HCT116 (cell line): ENCODE measurements at regions not wholly inside any gene's neighbourhood (a gene's known extent, or its start where the extent isn't known, plus 50 kb on each side); places are given as distances from the start of the nearest gene placed in this dataset.

Experiments
- ATAC-seq: fragments of 200-7000 bp; cut with Tn5 transposase; 2 replicates; pipeline ENCODE4 v1.9.1; 2020; ENCODE audit warnings: mild to moderate bottlenecking, moderate library complexity
- BruUV-seq: library from RNA; stranded (reverse); fragments of 400-500 nt; replicated peaks from 2 replicates; lab custom pipeline; 2021; lab: Mats Ljungman, UMichigan
- CTCF ChIA-PET: fragments of 300-600 bp; sonication (Branson Sonifier 250); formaldehyde crosslinking; loops from one replicate; lab custom pipeline; 2021; ENCODE audit warnings: antibody characterized with exemption; lab: Charles Lee
- POLR2A ChIA-PET: fragments of 300-600, 350-600 bp; sonication (Branson Sonifier 250); formaldehyde crosslinking; loops from one replicate; lab custom pipeline; 2021; ENCODE audit warnings: antibody characterized with exemption; lab: Charles Lee
- RAD21 ChIA-PET, 2 experiments: fragments of 300-600 bp; sonication (Branson Sonifier 250); formaldehyde crosslinking; loops; one replicate each; lab custom pipeline; 2023; ENCODE audit warnings: low total read pairs in 2 of 2; ENCODE audit not compliant: uncharacterized antibody in 2 of 2, unreplicated experiment in 2 of 2, low non-redundant PET in 1 of 2; lab: Charles Lee
- DNase-seq: peaks from one replicate; pipeline ENCODE4 v3.0.0-alpha.2; 2010; ENCODE audit warnings: low read depth, low spot score
- H2AFZ ChIP-seq: fragments of 200-600 bp; shearing (Covaris generic), sonication (generic); 2 replicates; pipeline ENCODE4 v1.6.1; 2017; ENCODE audit warnings: low read depth, mixed run types, mixed read lengths, antibody characterized with exemption, low read length; ENCODE audit not compliant: poor library complexity, severe bottlenecking
- H3K27ac ChIP-seq: 2 replicates; pipeline ENCODE4 v1.5.1; 2012; ENCODE audit warnings: low read depth, low read length
- H3K27me3 ChIP-seq: fragments of 200-600 bp; sonication (generic); 2 replicates; pipeline ENCODE4 v1.6.1; 2016; ENCODE audit warnings: mixed run types, low read length, mixed read lengths; ENCODE audit not compliant: insufficient read depth
- H3K36me3 ChIP-seq, 2 experiments: fragments of 200-500 bp in 1 of 2; fragments of 200-600 bp in 1 of 2; sonication (Bioruptor generic) in 1 of 2; sonication (generic) in 1 of 2; 2 replicates each; pipeline versions ENCODE4 v1.5.1 to v1.6.1; 2014 to 2016; ENCODE audit warnings: low read length in 2 of 2, inconsistent platforms in 1 of 2, mixed read lengths in 1 of 2, mixed run types in 1 of 2; ENCODE audit not compliant: insufficient read depth in 2 of 2, control insufficient read depth in 1 of 2
- H3K4me1 ChIP-seq, 2 experiments: fragments of 200-600 bp in 1 of 2; sonication (generic) in 1 of 2; 2 replicates each; pipeline versions ENCODE4 v1.5.1 to v1.6.1; 2012 to 2017; ENCODE audit warnings: low read length in 2 of 2, inconsistent platforms in 1 of 2, mild to moderate bottlenecking in 1 of 2, mixed read lengths in 1 of 2, mixed run types in 1 of 2, moderate library complexity in 1 of 2; ENCODE audit not compliant: insufficient read depth in 2 of 2, control insufficient read depth in 1 of 2
- H3K4me2 ChIP-seq: fragments of 200-600 bp; sonication (generic); 2 replicates; pipeline ENCODE4 v1.6.1; 2017; ENCODE audit warnings: mixed run types, low read length, mixed read lengths
- H3K4me3 ChIP-seq, 2 experiments: fragments of 200-600 bp in 1 of 2; sonication (generic) in 1 of 2; replicated peaks in 1 of 2; 2 replicates each; pipeline ENCODE4 v1.5.1; 2011 to 2016; ENCODE audit warnings: low read length in 2 of 2, control low read depth in 1 of 2, low read depth in 1 of 2, mild to moderate bottlenecking in 1 of 2, mixed read lengths in 1 of 2, mixed run types in 1 of 2
- H3K79me2 ChIP-seq: fragments of 200-600 bp; sonication (generic); 2 replicates; pipeline ENCODE4 v1.6.1; 2017; ENCODE audit warnings: mild to moderate bottlenecking, mixed run types, low read length, moderate library complexity, mixed read lengths; ENCODE audit not compliant: insufficient read depth
- H3K9ac ChIP-seq: fragments of 200-600 bp; sonication (generic); 2 replicates; pipeline ENCODE4 v1.6.1; 2016; ENCODE audit warnings: low read length, mixed read lengths
- H3K9me2 ChIP-seq: fragments of 200-600 bp; sonication (generic), shearing (Covaris generic); 2 replicates; pipeline ENCODE4 v1.6.1; 2017; ENCODE audit warnings: mixed run types, mild to moderate bottlenecking, moderate library complexity; ENCODE audit not compliant: insufficient read depth
- H3K9me3 ChIP-seq, 2 experiments: fragments of 200-500 bp in 1 of 2; fragments of 200-600 bp in 1 of 2; sonication (Bioruptor generic) in 1 of 2; sonication (generic) in 1 of 2; 2 replicates each; pipeline ENCODE4 v1.6.1; 2014 to 2017; ENCODE audit warnings: low read length in 2 of 2, mixed read lengths in 2 of 2, inconsistent platforms in 1 of 2, low read depth in 1 of 2, mild to moderate bottlenecking in 1 of 2, mixed run types in 1 of 2, moderate library complexity in 1 of 2; ENCODE audit not compliant: control insufficient read depth in 1 of 2, insufficient read depth in 1 of 2
- H4K20me1 ChIP-seq: fragments of 200-600 bp; sonication (generic), shearing (Covaris generic); 2 replicates; pipeline ENCODE4 v1.6.1; 2017; ENCODE audit warnings: mixed run types, mild to moderate bottlenecking, moderate library complexity; ENCODE audit not compliant: insufficient read depth
- ATF3 ChIP-seq: IDR thresholded peaks from 2 replicates; pipeline ENCODE4 v1.6.1; 2012
- CBX3 ChIP-seq: IDR thresholded peaks from 2 replicates; pipeline ENCODE4 v1.6.1; 2012; ENCODE audit warnings: low read depth
- CEBPB ChIP-seq: IDR thresholded peaks from 2 replicates; pipeline ENCODE4 v1.6.1; 2012; ENCODE audit warnings: low read depth
- CTCF ChIP-seq, 3 experiments: fragments of 200-600 bp in 1 of 3; sonication (generic) in 1 of 3; IDR thresholded peaks in 2 of 3; conservative IDR thresholded peaks in 1 of 3; 2 replicates each; pipeline ENCODE4 v1.5.1; 2012 to 2017; ENCODE audit warnings: low read depth in 2 of 3, low read length in 2 of 3, antibody characterized with exemption in 1 of 3, borderline replicate concordance in 1 of 3, control low read depth in 1 of 3, mild to moderate bottlenecking in 1 of 3, mixed read lengths in 1 of 3, mixed run types in 1 of 3, moderate library complexity in 1 of 3; ENCODE audit not compliant: insufficient read depth in 1 of 3
- ELF1 ChIP-seq: IDR thresholded peaks from 2 replicates; pipeline ENCODE4 v1.6.1; 2012; ENCODE audit warnings: low read depth, borderline replicate concordance
- EZH2 ChIP-seq: fragments of 200-600 bp; sonication (generic); IDR thresholded peaks from 2 replicates; pipeline ENCODE4 v1.6.1; 2017; ENCODE audit warnings: antibody characterized with exemption, mixed run types
- EZH2phosphoT487 ChIP-seq: fragments of 200-600 bp; IDR thresholded peaks from 2 replicates; pipeline ENCODE4 v1.6.1; 2018; ENCODE audit warnings: antibody characterized with exemption, borderline replicate concordance
- MAX ChIP-seq: IDR thresholded peaks from 2 replicates; pipeline ENCODE4 v1.6.1; 2012
- POLR2AphosphoS5 ChIP-seq: IDR thresholded peaks from 2 replicates; pipeline ENCODE4 v1.6.1; 2011; ENCODE audit warnings: mild to moderate bottlenecking, low read depth, low read length, moderate library complexity
- RAD21 ChIP-seq: IDR thresholded peaks from 2 replicates; pipeline ENCODE4 v1.6.1; 2012; ENCODE audit warnings: low read depth, mild to moderate bottlenecking
- SP1 ChIP-seq: IDR thresholded peaks from 2 replicates; pipeline ENCODE4 v1.6.1; 2012; ENCODE audit warnings: low read depth
- SRF ChIP-seq: IDR thresholded peaks from 2 replicates; pipeline ENCODE4 v1.6.1; 2012; ENCODE audit warnings: low read depth
- YY1 ChIP-seq: IDR thresholded peaks from 2 replicates; pipeline ENCODE4 v1.6.1; 2011; ENCODE audit warnings: low read length, low read depth, moderate library complexity, mild to moderate bottlenecking; ENCODE audit not compliant: insufficient replicate concordance; ENCODE audit errors: extremely low read depth
- ZBTB33 ChIP-seq: IDR thresholded peaks from 2 replicates; pipeline ENCODE4 v1.6.1; 2011; ENCODE audit warnings: mild to moderate bottlenecking, low read length, moderate library complexity; ENCODE audit not compliant: insufficient replicate concordance; ENCODE audit errors: extremely low read depth
- ZFX ChIP-seq: fragments of 450-650 bp; IDR thresholded peaks from 2 replicates; pipeline ENCODE4 v1.6.1; 2017
- ZNF274 ChIP-seq: fragments of 200-500 bp; sonication (Bioruptor generic); IDR thresholded peaks from 2 replicates; pipeline ENCODE4 v1.6.1; 2014; ENCODE audit warnings: mild to moderate bottlenecking, low read depth, low read length, inconsistent platforms
- intact Hi-C: fragments of 100-400 bp; cut with micrococcal nuclease; formaldehyde crosslinking; loops from 2 replicates; pipeline ENCODE4 v1.10.0; 2022

GRCh38 chr2:212873256-212873655 is 278.2 kb downstream of the IKZF2 start (continued):
- no peak for TF ChIP-seq CTCF (IDR thresholded peaks at IDR 0.05 in 2 of 3, conservative IDR thresholded peaks at IDR 0.05 in 1 of 3; ENCODE audit: borderline replicate concordance in 1 of 3, insufficient read depth in 1 of 3, low read depth in 2 of 3, low read length in 2 of 3)
- no peak for TF ChIP-seq CEBPB
- no peak for TF ChIP-seq POLR2AphosphoS5
- no peak for TF ChIP-seq ZNF274
- no peak for TF ChIP-seq CBX3
- TF ChIP-seq EZH2phosphoT487 = no peak
- no peak for TF ChIP-seq ZBTB33

GRCh38 chr2:212871597-212871996 is 279.8 kb downstream of the IKZF2 start:
- Histone ChIP-seq H3K9me3 (no peaks in the 10 kb centered on the region; a peak in 1 of 4 replicates), H3K9ac (no peak overlapping the region), H3K79me2 (no peaks in the 10 kb centered on the region), H4K20me1 (no peaks in the 10 kb centered on the region), H3K9me2 (no peaks in the 10 kb centered on the region), H3K4me3 (no peak overlapping the region), H3K27me3 (no peaks in the 10 kb centered on the region), H3K36me3 (no peaks in the 10 kb centered on the region), H2AFZ (no peak overlapping the region), H3K27ac (no peak overlapping the region), H3K4me2 (no peak overlapping the region), H3K4me1 (no peaks in the 10 kb centered on the region)
- intact Hi-C loops = no loop called here
- POLR2A ChIA-PET = no interaction called here
- no TSS peak for BruUV-seq
- DNase-seq = no peak
- RAD21 ChIA-PET = no interaction called here
- CTCF ChIA-PET = no interaction called here
- no peak for ATAC-seq
- TF ChIP-seq MAX (no peak), YY1 (no peak), RAD21 (no peak), EZH2phosphoT487 (no peak), SRF (no peak), ELF1 (no peak), ATF3 (no peak), ZBTB33 (no peak), ZFX (no peak), POLR2AphosphoS5 (no peak), CTCF (IDR thresholded peaks at IDR 0.05 in 2 of 3, conservative IDR thresholded peaks at IDR 0.05 in 1 of 3; ENCODE audit: borderline replicate concordance in 1 of 3, insufficient read depth in 1 of 3, low read depth in 2 of 3, low read length in 2 of 3) (no peak), SP1 (no peak), EZH2 (no peak)
